GOT3 (cell line): ENCODE measurements at regions not wholly inside any gene's neighbourhood (a gene's known extent, or its start where the extent isn't known, plus 50 kb on each side); places are given as distances from the start of the nearest gene placed in this dataset.
A peak's percentile ranks its signal among the peaks of the same experiment; 100 is the strongest.
"Not testable (repeated sequence)": the region's sequence is repeated elsewhere in the genome, so short reads cannot be mapped to it uniquely, and the experiment has no call there.

Experiments used
- DNase-seq: peaks from one replicate; lab custom pipeline; 2025; ENCODE audit warnings: mixed read lengths; lab: John Stamatoyannopoulos, UW

DNA sequence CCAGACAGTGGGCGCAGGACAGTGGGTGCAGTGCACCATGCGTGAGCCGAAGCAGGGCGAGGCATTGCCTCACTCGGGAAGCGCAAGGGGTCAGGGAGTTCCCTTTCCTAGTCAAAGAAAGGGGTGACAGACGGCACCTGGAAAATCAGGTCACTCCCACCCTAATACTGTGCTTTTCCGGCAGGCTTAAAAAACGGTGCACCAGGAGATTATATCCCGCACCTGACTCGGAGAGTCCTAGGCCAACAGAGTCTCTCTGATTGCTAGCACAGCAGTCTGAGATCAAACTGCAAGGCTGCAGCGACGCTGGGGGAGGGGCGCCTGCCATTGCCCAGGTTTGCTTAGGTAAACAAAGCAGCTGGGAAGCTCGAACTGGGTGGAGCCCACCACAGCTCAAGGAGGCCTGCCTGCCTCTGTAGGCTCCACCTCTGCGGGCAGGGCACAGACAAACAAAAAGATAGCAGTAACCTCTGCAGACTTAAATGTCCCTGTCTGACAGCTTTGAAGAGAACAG lies 116.4 kb downstream of the CXCL12 start:
- not testable (repeated sequence) for DNase-seq

DNA sequence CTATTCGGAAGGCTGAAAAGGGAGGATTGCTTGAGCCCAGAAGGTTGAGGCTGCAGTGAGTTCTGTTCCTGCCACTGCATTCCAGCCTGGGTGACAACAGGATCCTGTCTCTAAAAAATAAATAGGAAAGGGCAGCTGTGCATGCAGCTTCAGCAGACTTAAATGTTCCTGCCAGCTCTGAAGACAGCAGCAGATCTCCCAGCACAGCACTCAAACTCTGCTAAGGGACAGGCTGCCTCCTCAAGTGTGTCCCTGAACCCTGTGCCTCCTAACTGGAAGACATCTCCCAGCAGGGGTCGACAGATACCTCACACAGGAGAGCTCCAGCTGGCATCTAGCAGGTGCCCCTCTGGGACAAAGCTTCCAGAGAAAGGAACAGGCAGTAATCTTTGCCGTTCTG lies 117.9 kb downstream of the CXCL12 start:
- DNase-seq = no peak

DNA sequence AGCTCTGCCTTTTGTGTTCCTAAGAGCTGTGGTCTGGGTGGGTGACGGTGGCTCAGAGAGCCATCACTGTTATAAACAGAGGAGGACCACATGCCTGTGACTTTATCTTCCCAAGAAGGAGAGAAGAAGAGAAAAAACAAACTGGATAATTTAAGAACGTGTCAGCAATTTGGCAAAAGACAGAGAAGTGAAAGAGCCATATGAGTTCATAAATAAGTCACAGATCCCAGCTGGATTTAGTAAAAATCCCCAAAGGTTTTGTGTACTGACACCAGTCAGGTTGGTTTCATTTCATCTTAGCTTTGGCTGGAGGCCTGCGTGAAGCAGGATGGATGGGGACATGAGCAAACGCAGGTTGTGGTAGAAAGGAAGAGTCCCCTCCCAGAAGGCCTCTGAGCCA lies 120.7 kb downstream of the CXCL12 start:
- DNase-seq = no peak

DNA sequence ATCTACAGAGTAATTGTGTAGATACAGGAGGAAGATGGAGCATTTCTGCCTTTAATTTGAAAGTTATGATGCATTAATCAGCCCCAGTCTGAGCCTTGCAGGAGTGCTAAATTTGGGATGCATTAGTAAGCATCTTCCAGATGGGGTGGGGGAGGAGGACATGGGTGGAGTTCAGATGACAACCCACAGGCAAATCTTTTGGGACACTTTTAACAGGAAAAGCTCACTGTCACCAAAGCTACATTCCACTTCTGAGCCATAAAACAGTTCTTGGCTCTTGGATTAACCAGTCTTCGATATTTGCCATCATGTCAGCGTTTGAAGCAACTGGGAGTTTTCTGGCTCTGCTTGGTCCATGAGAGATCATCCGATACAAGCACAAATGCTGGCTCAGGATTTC lies 121.1 kb downstream of the CXCL12 start:
- no peak for DNase-seq

DNA sequence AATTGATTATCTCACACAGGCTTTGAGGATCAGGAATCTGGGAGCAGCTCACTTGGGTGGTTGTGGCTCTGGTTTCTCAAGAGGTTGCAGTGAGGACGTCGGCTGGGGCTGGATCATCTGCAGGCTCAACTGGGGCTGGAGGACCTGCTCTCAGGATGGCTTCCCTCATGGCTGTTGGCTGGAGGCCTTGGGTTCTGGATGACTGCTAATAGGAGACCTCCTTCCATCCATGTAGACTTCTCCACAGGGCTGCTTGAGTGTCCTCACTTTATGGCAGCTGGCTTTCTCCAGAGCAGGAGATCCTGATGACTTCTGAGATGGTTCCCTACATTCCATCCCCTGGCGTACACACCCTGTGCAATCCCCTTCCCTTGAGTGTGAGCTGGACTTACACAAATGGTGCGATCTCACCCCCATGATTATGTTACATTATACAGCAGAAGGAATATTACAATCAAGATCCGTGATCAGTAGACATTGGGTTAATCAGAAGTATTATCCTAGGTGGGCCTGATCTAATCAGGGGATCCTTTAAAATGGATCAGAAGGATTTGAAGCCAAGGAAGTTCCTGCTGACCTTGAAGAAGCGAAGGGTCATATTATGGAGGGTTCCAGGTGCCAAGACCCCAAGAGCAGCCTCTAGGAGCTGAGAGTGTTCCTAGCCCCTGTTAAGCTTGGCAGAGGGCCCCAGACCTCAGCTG lies 122.2 kb downstream of the CXCL12 start:
- no peak for DNase-seq

DNA sequence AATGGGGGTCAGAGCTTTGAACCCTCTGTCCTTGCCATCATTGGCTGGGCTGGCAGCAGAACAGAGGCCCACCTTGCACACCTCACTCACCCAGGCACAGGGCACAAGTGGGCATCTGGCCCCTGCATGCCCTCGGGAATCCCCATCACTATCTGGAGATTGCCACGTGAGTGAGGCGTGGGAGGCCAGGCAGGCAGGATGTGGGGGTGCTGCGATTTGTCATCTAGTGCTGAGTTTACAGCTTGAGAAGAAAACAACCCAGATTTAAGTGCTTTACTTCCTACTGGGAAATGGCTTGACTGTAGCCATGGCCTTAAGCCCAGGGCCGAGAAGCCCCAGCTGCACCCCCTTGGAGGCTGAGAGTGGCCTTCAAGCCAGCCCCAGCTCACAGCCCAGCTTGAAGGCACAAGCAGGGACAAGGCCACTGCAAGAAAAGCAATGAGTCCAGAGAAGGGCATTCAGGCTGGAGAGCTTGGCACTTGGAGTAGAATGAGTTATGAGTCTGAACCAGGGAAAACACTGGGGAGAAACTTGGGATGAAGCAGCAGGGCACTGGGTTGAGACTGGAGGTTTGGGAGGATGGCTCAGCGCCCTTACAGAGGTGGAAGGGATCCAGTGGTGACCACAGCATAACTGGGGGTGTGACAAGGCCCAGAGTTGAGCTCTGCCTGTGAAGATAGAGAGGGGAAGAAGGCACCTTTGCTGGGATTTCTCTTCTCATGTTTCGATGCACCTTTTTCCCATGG lies 123.0 kb downstream of the CXCL12 start:
- no peak for DNase-seq

DNA sequence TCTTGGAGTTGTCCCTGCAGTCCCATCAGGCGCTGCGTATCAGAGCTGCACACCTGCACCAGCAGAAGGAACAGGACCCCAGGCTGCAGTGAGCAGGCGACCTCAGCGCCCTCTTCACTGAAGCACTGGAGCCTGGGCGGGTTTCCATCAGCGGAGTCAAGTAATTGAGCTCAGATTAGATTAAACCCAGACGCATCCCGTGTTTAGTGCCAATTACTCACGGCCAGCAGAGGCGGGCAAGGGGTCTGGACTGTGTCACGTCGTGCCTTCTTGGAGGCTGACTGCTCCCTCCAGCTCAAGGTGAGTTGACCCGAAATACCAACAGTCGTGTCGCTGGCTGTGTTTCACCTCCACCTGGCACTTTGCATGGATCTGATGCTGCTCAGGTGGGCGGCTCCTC lies 123.6 kb downstream of the CXCL12 start:
- no peak for DNase-seq

DNA sequence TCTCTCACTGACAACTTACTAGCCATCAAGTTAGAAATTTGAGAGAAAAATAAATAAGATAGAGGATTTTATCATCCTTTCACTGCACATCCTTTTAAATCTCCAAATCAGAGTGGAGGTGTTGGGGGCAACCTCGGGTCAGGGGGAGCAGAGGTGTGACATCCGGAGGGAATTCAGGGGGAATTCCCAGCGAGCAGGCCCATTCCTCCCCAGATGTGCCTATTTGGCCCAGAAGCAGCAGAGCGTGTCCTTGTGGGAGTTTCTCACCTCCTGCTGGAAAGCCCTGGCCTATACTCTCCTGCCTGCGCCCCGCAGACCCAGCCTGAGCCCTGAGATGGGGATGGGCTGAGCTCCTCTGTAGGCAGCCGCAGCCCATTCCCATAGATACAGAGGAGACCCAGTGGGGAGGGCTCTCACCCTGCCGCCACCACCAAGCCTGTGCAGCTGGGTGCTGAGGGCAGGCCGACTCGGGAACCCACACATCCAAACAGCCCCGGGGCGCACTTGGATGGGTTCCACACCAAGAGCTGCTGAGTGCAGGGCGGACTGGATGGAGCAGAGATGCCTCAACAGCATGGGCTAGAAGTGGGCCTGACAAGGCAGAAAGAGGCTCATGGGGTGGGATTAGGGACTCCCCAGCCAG lies 124.5 kb downstream of the CXCL12 start:
- DNase-seq = no peak

DNA sequence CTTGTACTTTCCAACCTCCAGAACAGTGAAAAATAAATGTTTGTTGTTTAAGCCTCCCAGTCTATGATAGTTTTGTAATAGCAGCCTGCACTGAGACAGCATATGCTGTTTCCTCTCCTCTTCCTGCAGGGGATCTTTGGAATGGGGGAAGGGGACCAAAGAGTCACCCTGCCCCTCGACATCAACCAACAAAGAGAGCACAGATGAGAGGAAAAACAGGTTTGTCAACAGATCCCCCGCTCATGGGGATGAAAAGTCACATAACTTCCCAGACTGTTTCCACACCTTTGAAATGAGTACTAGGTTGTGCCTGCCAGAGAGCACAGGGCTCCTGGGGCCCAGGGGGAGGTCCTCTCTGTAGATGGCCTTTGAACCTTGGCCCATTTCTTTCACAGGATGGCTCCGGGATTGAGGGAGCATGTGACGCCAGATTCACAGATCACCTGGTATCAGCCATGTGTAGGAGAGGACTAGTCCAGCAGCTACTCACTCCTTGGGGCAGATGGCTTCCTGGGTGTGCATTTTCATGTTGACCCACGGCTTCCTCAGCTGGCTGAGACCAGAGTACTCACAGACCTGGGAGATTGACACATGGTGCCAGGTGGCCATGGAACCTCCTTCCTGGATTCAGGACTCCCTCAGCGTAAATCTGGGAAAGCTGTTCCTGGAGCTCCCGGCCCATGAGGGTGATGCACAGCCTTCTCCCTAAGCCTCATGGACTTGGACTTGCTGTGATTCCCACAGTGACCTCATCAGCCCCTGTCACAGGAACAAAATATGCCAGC lies 125.6 kb downstream of the CXCL12 start:
- no peak for DNase-seq

DNA sequence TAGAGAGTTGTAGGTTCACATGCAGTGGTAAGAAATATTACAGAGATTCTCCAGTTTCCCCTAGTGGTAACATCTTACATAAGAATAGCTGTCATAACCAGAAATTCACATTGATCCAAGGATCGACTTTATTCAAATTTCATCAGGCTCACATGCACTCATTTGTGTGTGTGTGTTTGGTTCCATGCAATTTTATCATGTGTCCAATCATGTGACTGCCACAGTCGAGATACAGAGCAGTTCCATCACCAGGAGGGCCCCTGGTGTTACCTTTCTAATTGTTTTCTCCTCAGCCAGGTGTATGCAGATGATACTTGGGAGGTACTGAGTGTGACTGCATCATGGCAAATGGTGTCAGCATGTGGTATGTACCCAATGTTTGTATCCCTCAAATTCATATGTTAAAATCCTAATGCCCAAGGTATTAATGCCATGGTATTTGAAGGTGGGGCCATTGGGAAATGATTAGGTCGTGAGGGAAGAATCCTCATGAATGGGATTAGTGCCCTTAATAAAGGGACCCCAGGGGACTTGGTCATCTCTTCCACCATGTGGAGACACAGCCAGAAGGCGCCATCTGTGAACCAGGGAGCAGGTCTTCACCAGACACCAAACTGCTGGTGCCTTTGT lies 126.3 kb downstream of the CXCL12 start:
- no peak for DNase-seq

DNA sequence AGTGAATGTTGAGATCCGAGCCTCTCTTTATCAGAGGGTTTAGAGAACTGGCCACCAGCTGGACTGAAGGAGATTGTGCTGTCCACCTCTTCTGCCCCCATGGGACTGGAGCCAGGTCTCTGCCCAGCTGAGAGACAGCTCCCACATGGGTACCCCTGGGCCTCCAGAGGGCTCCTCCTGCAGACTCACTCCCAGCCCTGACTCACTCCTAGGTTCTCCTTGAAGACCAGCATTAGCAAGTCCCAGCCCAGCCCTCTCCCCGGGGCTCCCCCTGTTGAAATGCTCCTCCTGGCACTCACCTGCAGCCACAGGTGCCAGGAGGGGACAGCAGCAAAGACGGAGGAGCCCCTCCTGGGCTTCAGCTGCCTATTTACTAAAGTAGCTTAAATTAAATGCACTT lies 126.9 kb downstream of the CXCL12 start:
- DNase-seq = no peak

DNA sequence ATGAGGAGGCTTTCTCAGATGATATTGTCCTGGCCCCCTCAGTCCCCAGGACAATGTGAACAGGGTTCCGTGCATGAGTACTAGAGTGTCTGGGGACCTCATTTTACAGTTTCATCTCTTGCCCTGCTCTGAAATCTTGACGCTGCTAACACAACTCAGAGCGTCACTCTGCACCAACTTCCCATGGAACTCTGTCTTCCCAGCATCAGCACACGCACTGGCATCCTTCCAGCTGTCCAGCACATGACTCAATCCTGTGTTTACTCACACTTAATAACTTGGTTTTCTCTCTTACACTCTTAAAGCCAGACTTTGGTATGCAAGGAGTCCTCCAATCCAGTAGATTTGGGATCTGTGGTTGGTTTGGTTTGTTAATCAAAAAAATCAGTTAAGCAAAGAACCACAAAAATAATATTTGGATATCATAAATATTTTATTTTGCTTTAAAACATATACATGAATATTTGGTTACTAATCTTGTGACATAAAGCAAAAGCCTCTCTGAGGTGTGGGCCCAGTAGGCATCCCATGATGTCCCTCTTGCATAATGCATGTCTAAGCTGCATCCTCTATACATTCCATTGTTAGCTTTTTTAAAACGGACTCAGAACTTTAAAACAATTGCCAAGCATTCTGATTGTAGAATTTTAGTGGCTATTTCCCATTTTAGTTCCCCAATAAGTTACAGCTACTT lies 131.0 kb downstream of the CXCL12 start:
- DNase-seq = peak; percentile 37

DNA sequence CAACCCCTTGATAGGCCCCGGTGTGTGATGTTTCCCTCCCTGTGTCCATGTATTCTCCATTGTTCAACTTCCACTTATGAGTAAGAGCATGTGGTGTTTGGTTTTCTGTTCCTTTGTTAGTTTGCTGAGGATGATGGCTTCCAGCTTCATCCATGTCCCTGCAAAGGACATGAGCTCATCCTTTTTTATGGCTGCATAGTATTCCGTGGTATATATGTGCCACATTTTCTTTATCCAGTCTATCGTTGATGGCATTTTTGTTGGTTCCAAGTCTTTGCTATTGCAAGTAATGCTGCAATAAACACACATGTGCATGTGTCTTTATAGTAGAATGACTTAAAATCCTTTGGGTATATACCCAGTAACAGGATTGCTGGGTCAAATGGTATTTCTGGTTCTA lies 132.3 kb downstream of the CXCL12 start:
- DNase-seq = not testable (repeated sequence)

DNA sequence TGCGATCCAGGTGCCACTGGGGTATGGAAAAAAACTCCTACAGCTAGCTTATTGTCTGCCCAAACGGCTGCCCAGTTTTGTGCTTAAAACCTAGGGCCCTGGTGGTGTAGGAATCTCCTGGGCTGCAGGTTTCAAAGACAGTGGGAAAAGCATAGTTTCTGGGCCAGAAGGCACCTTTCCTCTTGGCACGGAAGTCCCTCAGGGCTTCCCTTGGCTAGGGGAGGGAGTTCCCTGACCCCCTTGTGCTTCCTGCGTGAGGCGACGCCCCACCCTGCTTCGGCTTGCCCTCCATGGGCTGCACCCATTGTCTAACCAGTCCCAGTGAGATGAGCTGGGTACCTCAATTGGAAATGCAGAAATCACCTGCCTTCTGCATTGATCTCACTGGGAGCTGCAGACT lies 135.0 kb downstream of the CXCL12 start:
- not testable (repeated sequence) for DNase-seq

DNA sequence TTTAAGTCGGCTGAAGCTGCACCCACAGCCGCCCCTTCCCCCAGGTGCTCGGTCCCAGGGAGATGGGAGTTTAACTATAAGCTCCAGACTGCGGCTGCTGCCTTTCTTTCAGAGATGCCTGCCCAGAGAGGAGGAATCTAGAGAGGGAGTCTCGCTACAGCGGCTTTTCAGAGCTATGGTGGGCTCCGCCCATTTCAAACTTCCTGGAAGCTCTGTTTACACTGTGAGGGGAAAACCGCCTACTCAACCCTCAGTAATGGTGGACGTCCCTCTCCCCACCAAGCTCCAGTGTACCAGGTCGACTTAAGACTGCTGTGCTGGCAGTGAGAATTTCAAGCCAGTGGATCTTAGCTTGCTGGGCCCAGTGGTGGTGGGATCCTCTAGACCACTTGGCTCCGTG lies 135.4 kb downstream of the CXCL12 start:
- no peak for DNase-seq

DNA sequence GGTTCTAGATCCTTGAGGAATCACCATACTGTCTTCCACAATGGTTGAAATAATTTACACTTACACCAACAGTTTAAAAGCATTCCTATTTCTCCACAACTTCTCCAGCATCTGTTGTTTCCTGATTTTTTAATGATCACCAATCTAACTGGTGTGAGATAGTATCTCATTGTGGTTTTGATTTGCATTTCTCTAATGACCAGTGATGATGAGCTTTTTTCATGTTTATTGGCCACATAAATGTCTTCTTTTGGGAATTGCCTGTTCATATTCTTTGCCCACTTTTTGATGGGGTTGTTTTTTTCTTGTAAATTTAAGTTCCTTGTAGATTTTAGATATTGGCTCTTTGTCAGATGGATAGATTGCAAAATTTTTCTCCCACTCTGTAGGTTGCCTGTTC lies 138.2 kb downstream of the CXCL12 start:
- not testable (repeated sequence) for DNase-seq

DNA sequence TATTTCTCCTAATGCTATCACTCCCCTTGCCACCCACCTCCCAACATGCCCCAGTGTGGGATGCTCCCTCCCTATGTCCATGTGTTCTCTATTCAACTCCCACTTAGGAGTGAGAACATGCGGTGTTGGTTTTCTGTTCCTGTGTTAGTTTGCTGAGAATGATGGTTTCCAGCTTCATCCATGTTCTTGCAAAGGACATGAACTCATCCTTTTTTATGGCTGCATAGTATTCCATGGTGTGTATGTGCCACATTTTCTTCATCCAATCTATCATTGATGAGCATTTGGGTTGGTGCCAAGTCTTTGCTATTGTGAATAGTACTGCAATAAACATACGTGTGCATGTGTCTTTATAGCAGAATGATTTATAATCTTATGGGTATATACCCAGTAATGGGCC lies 138.6 kb downstream of the CXCL12 start:
- not testable (repeated sequence) for DNase-seq

DNA sequence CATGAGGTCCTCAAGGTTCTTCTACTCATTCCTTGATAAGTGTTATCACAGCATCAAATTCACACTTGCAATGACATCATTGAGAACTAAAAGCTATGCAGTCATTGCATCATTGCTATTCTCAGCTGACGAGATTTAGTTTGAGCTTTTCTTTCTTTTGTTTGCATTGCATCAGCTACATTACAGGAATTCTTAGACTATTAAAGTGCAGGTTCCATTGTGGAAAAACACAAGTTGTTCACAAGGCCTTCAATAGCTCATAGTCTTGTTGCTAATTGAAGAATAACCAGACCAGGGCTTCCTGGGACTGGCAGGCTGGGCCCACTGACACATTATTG lies 139.3 kb downstream of the CXCL12 start:
- DNase-seq = no peak

DNA sequence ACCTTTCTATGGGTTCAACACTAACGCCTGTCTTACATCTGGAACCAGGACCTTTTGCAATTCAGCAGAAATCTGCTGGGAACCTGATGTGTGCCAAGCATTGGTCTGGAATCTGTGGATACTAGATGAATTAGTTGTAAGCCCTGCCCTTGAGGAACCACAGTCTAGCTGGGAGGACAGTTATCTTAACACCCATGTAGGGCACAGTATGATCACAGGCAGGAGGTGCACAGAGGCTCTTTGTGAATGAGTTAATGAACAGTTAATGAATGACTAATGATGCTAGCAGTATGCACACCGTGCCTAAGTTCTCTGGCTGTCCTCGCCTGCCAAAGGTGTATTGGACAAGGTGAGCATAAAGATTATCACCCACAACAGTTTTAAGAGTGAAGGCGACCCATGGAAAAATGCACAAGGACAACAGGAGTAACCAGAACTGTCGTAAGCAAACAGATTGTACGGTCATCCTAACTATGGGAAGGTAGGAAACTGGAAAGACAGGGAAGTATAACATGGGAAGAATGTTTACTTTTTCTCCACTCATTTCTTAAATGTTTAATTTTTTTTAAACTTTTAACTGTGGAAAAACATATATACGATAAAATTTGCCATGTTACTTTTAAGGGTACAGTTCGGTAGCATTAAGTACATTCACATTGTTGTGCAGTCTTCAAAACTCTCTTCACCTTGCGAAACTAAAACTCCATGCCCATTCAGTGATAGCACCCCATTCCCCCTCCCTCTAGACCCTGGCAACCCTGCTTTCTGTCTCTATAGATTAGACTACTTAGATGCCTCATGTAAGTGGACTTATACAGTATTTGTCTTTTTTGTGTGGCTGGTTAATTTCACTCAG lies 139.9 kb downstream of the CXCL12 start:
- DNase-seq = no peak

DNA sequence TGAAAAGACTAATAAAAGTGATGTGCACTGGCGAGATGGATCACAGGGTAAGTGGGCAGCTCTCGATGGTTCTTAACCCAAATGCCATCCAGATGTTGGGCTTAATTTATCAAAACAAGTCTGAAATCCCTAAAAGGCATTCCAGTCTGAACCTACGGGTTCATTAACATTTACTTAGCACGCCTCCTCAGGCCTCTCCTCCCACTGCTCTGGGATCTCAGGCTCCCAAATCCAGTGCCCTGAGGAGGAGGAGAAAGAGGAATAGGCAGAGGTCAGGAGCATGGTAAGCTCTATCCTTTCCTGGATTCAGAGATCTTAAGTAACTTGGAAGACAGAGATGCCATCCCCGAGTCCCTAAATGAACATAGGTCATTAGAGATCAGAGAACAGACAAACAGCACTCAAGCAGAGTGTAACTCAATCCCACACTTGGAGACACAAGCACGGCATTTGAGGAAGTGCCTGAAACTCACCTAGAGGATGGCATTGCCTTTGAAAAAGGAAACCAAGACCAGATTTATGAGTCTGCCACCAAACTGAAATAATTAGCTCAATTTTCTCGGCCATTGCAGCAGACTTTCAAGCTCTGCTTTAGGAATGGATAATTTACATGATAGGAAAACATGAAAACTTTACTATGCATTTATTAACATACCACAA lies 140.9 kb downstream of the CXCL12 start:
- DNase-seq = no peak
